GM23248 (cell line): ENCODE measurements at regions not wholly inside any gene's neighbourhood (a gene's known extent, or its start where the extent isn't known, plus 50 kb on each side); places are given as distances from the start of the nearest gene placed in this dataset.

Experiments
- EZH2 ChIP-seq: fragments of 200-600 bp; sonication (generic); IDR thresholded peaks from 2 replicates; pipeline ENCODE4 v1.6.1; 2018; ENCODE audit warnings: antibody characterized with exemption, mild to moderate bottlenecking; ENCODE audit not compliant: insufficient read depth, poor library complexity, severe bottlenecking
- EZH2phosphoT487 ChIP-seq: fragments of 200-600 bp; sonication (generic); IDR thresholded peaks from 2 replicates; pipeline ENCODE4 v1.6.1; 2018; ENCODE audit warnings: antibody characterized with exemption, moderate library complexity, mild to moderate bottlenecking, low read depth; ENCODE audit not compliant: insufficient read depth

- TF ChIP-seq EZH2 (no peak), EZH2phosphoT487 (no peak)
Measured at GRCh38 chr2:121007490-121007853, 271.8 kb downstream of the GLI2 start.
